WTC11 (cell line): ENCODE measurements at regions not wholly inside any gene's neighbourhood (a gene's known extent, or its start where the extent isn't known, plus 50 kb on each side); places are given as distances from the start of the nearest gene placed in this dataset.

Experiments
- CTCF ChIP-seq: fragments of 200-600 bp; IDR thresholded peaks from 2 replicates; pipeline ENCODE4 v1.8.0; 2022; ENCODE audit warnings: antibody characterized with exemption
- GRHL2 ChIP-seq: fragments of 250-450 bp; sonication (Bioruptor Pico); IDR thresholded peaks from 2 replicates; pipeline ENCODE4 v1.8.0; 2022; ENCODE audit warnings: mild to moderate bottlenecking, moderate library complexity; ENCODE audit not compliant: insufficient replicate concordance, severe bottlenecking
- MAX ChIP-seq: sonication (generic); formaldehyde crosslinking; IDR thresholded peaks from 2 replicates; pipeline ENCODE4 v1.8.0; 2022; ENCODE audit warnings: mild to moderate bottlenecking, missing genetic modification reagents
- TCF7 ChIP-seq: sonication (generic); formaldehyde crosslinking; IDR thresholded peaks from 2 replicates; pipeline ENCODE4 v1.8.0; 2022; ENCODE audit warnings: mild to moderate bottlenecking, low read depth, missing genetic modification reagents, moderate library complexity
- ZBTB43 ChIP-seq: sonication (generic); formaldehyde crosslinking; IDR thresholded peaks from 2 replicates; pipeline ENCODE4 v1.8.1; 2023; ENCODE audit warnings: mild to moderate bottlenecking, missing genetic modification reagents
- ZNF396 ChIP-seq: fragments of 250-450 bp; sonication (Bioruptor Pico); IDR thresholded peaks from 2 replicates; pipeline ENCODE4 v1.8.0; 2021; ENCODE audit warnings: mild to moderate bottlenecking, moderate library complexity, borderline replicate concordance

- no peak for TF ChIP-seq ZNF396 (CRISPR knock-in tag)
- no peak for TF ChIP-seq CTCF
- no peak for TF ChIP-seq ZBTB43
- TF ChIP-seq TCF7 (CRISPR knock-in tag), result no peak
- no peak for TF ChIP-seq MAX (CRISPR knock-in tag)
- no peak for TF ChIP-seq GRHL2
Measured at GRCh38 chr5:124438903-124439281, 307.5 kb downstream of the ZNF608 start.
